ENCODE measurements at regions not wholly inside any gene's neighbourhood (a gene's known extent, or its start where the extent isn't known, plus 50 kb on each side); places are given as distances from the start of the nearest gene placed in this dataset.

- ChIA-PET POLR2A (no interaction called here), CTCF (no interaction called here)
- Histone ChIP-seq H3K36me3 (ENCODE audit: insufficient read depth, low read length) (no peaks in the 10 kb centered on the region), H3K4me1 (ENCODE audit: insufficient read depth, low read length) (no peaks in the 10 kb centered on the region), H3K4me3 (ENCODE audit: low read length) (no peak overlapping the region), H3K9me3 (ENCODE audit: control insufficient read depth in 1 of 2, insufficient read depth in 1 of 2, low read length in 2 of 2) (peaks cover 0 to 9% of the 10 kb centered on the region in 2 experiments), H3K27ac (ENCODE audit: low read depth in 1 of 2, low read length in 2 of 2) (no peak overlapping the region), H3K27me3 (ENCODE audit: control insufficient read depth in 1 of 2, insufficient read depth in 2 of 2, low read length in 2 of 2) (no peaks in the 10 kb centered on the region)
- no peaks in the 10 kb centered on the region for H3K4me1 Mint-ChIP-seq (ENCODE audit: low read depth)
- H3K36me3 Mint-ChIP-seq (ENCODE audit: low read depth), result no peaks in the 10 kb centered on the region
- peaks cover 4% of the 10 kb centered on the region for H3K27me3 Mint-ChIP-seq
- H3K9me3 Mint-ChIP-seq, result no peaks in the 10 kb centered on the region
- H3K4me3 Mint-ChIP-seq, result no peak overlapping the region
- ATAC-seq (ENCODE audit: poor library complexity) (no peak), DNase-seq (no peak)
- H3K27ac Mint-ChIP-seq, result no peak overlapping the region
- TF ChIP-seq CTCF (IDR thresholded peaks at IDR 0.05), result no peak
- intact Hi-C loops (cut with DNase I, micrococcal nuclease), result no loop called here
These were observed 122.8 kb upstream of the RTL1 start for GRCh38 chr14:101026341-101026740.

GRCh38 chr14:101027291-101027690 lies 123.8 kb upstream of the RTL1 start:
- Histone ChIP-seq H3K27me3 (ENCODE audit: control insufficient read depth in 1 of 2, insufficient read depth in 2 of 2, low read length in 2 of 2) (no peaks in the 10 kb centered on the region), H3K27ac (ENCODE audit: low read depth in 1 of 2, low read length in 2 of 2) (no peak overlapping the region), H3K9me3 (ENCODE audit: control insufficient read depth in 1 of 2, insufficient read depth in 1 of 2, low read length in 2 of 2) (peaks cover 0 to 12% of the 10 kb centered on the region in 2 experiments), H3K36me3 (ENCODE audit: insufficient read depth, low read length) (no peaks in the 10 kb centered on the region), H3K4me1 (ENCODE audit: insufficient read depth, low read length) (no peaks in the 10 kb centered on the region), H3K4me3 (ENCODE audit: low read length) (no peak overlapping the region)
- DNase-seq (no peak), ATAC-seq (ENCODE audit: poor library complexity) (no peak)
- ChIA-PET POLR2A (no interaction called here), CTCF (no interaction called here)
- no peak for TF ChIP-seq CTCF (IDR thresholded peaks at IDR 0.05)
- no peaks in the 10 kb centered on the region for H3K9me3 Mint-ChIP-seq
- no peak overlapping the region for H3K27ac Mint-ChIP-seq
- H3K36me3 Mint-ChIP-seq (ENCODE audit: low read depth), result no peaks in the 10 kb centered on the region
- no peak overlapping the region for H3K4me3 Mint-ChIP-seq
- H3K4me1 Mint-ChIP-seq (ENCODE audit: low read depth), result no peaks in the 10 kb centered on the region
- intact Hi-C loops (cut with DNase I, micrococcal nuclease), result no loop called here
- no peaks in the 10 kb centered on the region for H3K27me3 Mint-ChIP-seq

- peaks cover 0 to 12% of the 10 kb centered on the region in 2 experiments for H3K9me3 ChIP-seq (ENCODE audit: control insufficient read depth in 1 of 2, insufficient read depth in 1 of 2, low read length in 2 of 2)
- intact Hi-C loops (cut with DNase I, micrococcal nuclease), result no loop called here
- no peaks in the 10 kb centered on the region for H3K4me1 Mint-ChIP-seq (ENCODE audit: low read depth)
These were observed 124.4 kb upstream of the RTL1 start for GRCh38 chr14:101027966-101028365.

More at GRCh38 chr14:101027966-101028365, 124.4 kb upstream of the RTL1 start:
- Mint-ChIP-seq H3K36me3 (ENCODE audit: low read depth) (no peaks in the 10 kb centered on the region), H3K27ac (no peak overlapping the region), H3K27me3 (no peaks in the 10 kb centered on the region), H3K4me3 (no peak overlapping the region), H3K9me3 (no peaks in the 10 kb centered on the region)
- no peak for DNase-seq
- H3K36me3 ChIP-seq (ENCODE audit: insufficient read depth, low read length), result no peaks in the 10 kb centered on the region
- CTCF ChIA-PET, result no interaction called here
- H3K4me1 ChIP-seq (ENCODE audit: insufficient read depth, low read length), result no peaks in the 10 kb centered on the region
- H3K27me3 ChIP-seq (ENCODE audit: control insufficient read depth in 1 of 2, insufficient read depth in 2 of 2, low read length in 2 of 2), result no peaks in the 10 kb centered on the region
- no peak for ATAC-seq (ENCODE audit: poor library complexity)
- no peak overlapping the region for H3K4me3 ChIP-seq (ENCODE audit: low read length)
- no peak overlapping the region for H3K27ac ChIP-seq (ENCODE audit: low read depth in 1 of 2, low read length in 2 of 2)
- no peak for TF ChIP-seq CTCF (IDR thresholded peaks at IDR 0.05)
- POLR2A ChIA-PET, result no interaction called here

Data from CD4-positive, alpha-beta T cell (primary cell).